ENCODE measurements at regions not wholly inside any gene's neighbourhood (a gene's known extent, or its start where the extent isn't known, plus 50 kb on each side); places are given as distances from the start of the nearest gene placed in this dataset.

DNA sequence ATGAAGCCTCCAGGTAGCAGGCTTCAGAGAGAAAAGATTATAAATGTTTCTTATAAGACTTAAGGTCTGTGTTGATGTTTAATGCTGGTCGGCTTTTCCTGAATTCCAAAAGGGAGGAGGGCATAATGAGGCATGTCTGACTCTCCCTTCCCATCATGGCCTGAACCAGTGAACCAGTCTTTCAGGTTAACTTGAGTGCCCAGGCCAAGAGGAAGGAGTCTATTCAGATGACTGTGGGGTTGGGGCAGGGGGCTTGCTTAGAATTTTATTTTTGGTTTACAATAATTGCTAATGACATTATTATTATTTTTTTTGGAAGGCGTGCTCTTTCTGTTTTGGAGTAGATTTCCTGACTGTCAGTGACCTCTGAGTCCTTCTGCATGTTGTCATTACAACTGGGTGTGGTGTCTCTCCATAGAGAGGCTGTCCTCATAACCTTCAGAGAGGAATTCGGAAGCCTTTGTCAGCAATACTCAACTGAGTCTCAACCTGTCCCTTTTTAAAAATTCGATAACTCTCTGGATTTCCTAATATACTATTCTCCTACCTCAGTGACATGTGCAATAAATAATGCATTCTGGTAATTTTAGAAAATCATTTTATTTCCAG, 275.1 kb upstream of the CXCR4 start:
- no peak overlapping the region for H3K4me3 ChIP-seq (ENCODE audit: low read depth, low read length)
- TF ChIP-seq, protein P1, sequence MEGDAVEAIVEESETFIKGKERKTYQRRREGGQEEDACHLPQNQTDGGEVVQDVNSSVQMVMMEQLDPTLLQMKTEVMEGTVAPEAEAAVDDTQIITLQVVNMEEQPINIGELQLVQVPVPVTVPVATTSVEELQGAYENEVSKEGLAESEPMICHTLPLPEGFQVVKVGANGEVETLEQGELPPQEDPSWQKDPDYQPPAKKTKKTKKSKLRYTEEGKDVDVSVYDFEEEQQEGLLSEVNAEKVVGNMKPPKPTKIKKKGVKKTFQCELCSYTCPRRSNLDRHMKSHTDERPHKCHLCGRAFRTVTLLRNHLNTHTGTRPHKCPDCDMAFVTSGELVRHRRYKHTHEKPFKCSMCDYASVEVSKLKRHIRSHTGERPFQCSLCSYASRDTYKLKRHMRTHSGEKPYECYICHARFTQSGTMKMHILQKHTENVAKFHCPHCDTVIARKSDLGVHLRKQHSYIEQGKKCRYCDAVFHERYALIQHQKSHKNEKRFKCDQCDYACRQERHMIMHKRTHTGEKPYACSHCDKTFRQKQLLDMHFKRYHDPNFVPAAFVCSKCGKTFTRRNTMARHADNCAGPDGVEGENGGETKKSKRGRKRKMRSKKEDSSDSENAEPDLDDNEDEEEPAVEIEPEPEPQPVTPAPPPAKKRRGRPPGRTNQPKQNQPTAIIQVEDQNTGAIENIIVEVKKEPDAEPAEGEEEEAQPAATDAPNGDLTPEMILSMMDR (conservative IDR thresholded peaks at IDR 0.05; ENCODE audit: low read depth, low read length), result no peak

DNA sequence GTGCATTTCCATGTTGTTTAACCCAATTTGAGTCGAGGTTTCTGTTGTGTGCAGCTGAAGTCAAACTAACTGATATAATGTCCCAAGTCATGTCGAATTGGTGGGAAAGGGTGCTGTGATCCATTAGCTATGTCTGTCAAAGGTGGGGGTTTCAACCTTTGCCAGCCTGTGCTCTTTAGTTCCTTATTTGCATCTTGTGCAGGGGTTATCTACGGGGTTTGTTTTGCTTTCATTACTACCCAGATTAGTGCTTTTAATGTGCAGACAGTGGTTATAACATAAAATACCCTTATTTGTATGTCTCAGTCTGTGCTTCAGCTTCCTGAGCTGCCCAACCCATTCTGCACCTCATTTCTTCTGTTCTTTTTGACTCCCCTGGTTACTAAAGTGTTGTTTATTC, 271.9 kb upstream of the CXCR4 start:
- no peak for DNase-seq (ENCODE audit: low read depth)
- TF ChIP-seq, protein P1 (conservative IDR thresholded peaks at IDR 0.05; ENCODE audit: low read depth, low read length), result no peak
- no peak overlapping the region for H3K4me3 ChIP-seq (ENCODE audit: low read depth, low read length)

More for the DNA sequence above, 275.1 kb upstream of the CXCR4 start:
- DNase-seq (ENCODE audit: low read depth), result no peak

DNA sequence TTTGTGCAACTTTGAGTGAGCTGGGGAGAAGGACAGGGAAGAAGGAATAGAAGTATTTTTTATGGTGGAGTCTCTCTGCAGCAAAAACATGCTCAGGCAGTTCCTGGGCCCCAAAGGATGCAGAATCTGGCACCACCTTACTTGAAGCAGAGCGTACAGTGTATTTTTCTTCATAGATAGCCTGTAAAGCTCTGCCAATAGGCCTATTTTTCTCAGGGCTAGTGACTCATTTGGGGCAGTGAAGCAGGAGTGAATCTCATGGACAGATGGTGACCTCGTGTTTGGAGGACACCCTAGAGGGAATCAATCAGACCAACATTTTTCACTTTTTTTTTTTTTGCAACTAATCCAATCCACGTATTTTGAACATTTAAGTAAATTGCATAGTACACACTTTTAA, 268.1 kb upstream of the CXCR4 start:
- no peak overlapping the region for H3K4me3 ChIP-seq (ENCODE audit: low read depth, low read length)
- DNase-seq (ENCODE audit: low read depth), result no peak
- TF ChIP-seq, protein P1 (conservative IDR thresholded peaks at IDR 0.05; ENCODE audit: low read depth, low read length), result no peak

DNA sequence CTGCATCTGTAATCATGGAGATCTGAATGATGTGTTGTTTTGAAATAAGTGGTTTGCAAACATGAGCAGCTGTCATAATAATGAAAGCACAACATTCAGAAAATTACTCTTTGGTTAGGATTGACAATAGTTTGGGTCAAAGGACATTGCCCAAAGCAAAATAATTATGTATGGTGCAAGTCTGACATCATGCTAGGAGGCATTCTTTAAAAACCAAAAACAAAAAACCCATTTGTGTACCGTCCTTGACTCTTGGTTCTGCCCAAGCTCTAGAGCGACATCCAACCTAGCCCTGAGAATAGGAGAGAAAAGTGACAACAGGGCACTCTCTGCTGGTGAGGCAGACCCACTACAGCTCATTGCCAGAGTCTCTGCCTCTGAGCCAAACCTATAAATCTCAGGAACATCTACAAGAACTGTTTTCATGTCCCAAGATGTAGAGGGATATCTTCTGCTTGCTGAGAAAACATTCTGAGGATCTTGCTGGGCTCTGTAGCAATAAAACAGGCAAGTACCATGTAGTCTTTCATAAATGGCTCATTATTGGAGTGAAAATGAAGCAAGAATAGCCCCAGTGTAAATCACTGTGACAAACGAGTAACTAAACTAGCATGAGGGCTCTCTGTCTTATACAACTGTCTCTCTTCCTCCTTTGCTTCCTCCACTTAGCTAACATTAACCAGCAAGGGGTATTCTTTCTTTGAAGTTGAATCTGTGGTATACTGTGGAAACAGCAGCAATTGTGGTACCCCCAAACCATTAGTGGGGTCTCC, 266.8 kb upstream of the CXCR4 start:
- no peak overlapping the region for H3K4me3 ChIP-seq (ENCODE audit: low read depth, low read length)
- peak; percentile 53 for DNase-seq (ENCODE audit: low read depth)
- TF ChIP-seq, protein P1 (conservative IDR thresholded peaks at IDR 0.05; ENCODE audit: low read depth, low read length), result peak; percentile 66

DNA sequence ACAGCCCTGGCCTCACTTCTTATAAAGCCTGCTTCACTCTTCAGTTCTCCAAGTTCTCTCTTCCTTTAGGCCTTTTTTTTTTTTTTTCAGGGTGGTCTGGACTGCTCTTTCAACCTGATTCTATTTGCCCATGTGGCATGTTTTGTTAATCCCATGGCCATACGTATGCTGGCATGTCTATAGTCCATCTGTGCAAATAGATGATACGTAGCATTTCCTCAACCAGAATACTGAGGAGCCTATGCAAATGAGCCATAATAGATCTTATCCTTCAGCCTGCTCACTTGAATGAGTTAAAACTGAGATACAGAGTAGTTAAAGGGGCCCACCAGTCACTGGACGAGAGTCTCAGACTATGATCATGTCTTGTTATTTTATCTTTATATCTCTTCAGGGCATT, 265.2 kb upstream of the CXCR4 start:
- no peak for DNase-seq (ENCODE audit: low read depth)
- no peak overlapping the region for H3K4me3 ChIP-seq (ENCODE audit: low read depth, low read length)
- TF ChIP-seq, protein P1 (conservative IDR thresholded peaks at IDR 0.05; ENCODE audit: low read depth, low read length), result no peak

DNA sequence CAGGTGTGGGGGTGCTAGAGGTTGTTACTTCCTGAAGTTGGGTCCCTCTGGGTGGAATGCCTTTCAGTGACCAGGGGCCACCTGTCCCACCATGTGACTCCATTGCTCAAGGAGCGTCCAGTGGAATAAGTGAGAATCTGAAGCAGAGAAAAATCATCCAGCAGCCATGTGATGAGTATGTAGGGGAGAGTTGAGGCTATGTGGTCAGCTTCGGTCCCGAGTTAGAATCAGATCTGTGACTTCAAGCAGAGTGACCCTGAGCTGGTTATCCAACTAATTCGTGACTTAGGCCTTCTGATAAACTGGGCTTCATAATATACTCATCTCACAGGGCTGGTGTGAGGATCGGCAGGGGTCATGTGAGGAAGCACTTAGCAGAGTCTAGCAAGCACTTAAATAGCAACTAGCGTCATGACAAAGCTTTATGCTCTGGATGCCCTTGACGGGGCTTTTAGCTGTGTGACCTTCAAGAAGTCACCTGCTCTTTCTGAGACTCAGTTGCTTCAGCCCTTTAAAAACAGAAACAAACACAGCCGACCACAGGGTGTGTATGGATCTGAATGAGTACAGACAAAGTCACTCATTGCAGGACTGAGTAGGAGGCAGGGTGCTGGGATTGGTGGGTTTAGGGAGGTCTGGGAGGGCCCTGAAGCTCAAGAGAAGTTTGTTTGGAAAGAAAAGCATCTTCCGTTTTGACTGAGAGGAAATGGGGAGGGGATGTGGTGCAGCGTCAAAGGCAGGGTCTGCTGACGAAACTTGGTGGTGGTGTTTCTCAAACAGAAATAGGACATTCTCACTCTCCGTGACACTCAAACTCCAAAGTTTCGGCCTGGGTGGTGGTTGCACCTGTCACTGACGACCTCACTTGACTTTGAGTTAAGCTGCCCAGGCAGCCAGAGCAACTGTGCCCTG, 264.0 kb upstream of the CXCR4 start:
- no peak overlapping the region for H3K4me3 ChIP-seq (ENCODE audit: low read depth, low read length)
- TF ChIP-seq, protein P1 (conservative IDR thresholded peaks at IDR 0.05; ENCODE audit: low read depth, low read length), result no peak
- DNase-seq (ENCODE audit: low read depth), result no peak
